ENCODE measurements at regions not wholly inside any gene's neighbourhood (a gene's known extent, or its start where the extent isn't known, plus 50 kb on each side); places are given as distances from the start of the nearest gene placed in this dataset.

- Histone ChIP-seq H3K79me2 (ENCODE audit: control insufficient read depth, insufficient read depth, low read length) (no peaks in the 10 kb centered on the region), H2AFZ (ENCODE audit: low read depth, low read length) (no peak overlapping the region), H4K20me1 (replicated peaks; ENCODE audit: control insufficient read depth, extremely low read depth, insufficient read depth, low read length) (no peaks in the 10 kb centered on the region), H3K4me3 (replicated peaks in 1 of 3; ENCODE audit: insufficient read depth in 1 of 3, low read depth in 1 of 3, low read length in 3 of 3) (no peak overlapping the region), H3K4me1 (ENCODE audit: control insufficient read depth, extremely low read depth, insufficient read depth, low read length) (peaks cover 2% of the 10 kb centered on the region), H3K9me3 (replicated peaks; ENCODE audit: control insufficient read depth, insufficient read depth, low read length) (no peaks in the 10 kb centered on the region), H3K27me3 (ENCODE audit: control insufficient read depth in 2 of 2, insufficient read depth in 2 of 2, low read length in 2 of 2) (no peaks in the 10 kb centered on the region), H3K9me1 (replicated peaks; ENCODE audit: control insufficient read depth, extremely low read depth, insufficient read depth, low read length) (no peaks in the 10 kb centered on the region), H3K27ac (ENCODE audit: insufficient read depth, low read depth, low read length) (no peak overlapping the region), H3K4me2 (ENCODE audit: insufficient read depth, low read length) (no peak overlapping the region), H3K9ac (replicated peaks; ENCODE audit: extremely low read depth, insufficient read depth, low read length) (no peak overlapping the region), H3K36me3 (ENCODE audit: control insufficient read depth in 2 of 2, extremely low read depth in 1 of 2, insufficient read depth in 2 of 2, low read length in 2 of 2) (no peaks in the 10 kb centered on the region)
- TF ChIP-seq EZH2 (IDR thresholded peaks at IDR 0.05; ENCODE audit: borderline replicate concordance, low read depth, low read length, severe bottlenecking) (no peak), POLR2AphosphoS5 (IDR thresholded peaks at IDR 0.05; ENCODE audit: insufficient read depth, low read depth, low read length) (no peak), MAX (IDR thresholded peaks at IDR 0.05; ENCODE audit: insufficient read depth, insufficient read length) (no peak), JUN (IDR thresholded peaks at IDR 0.05; ENCODE audit: borderline replicate concordance, insufficient read depth, insufficient read length, low read depth) (no peak), POLR2A (IDR thresholded peaks at IDR 0.05; ENCODE audit: low read depth, low read length) (no peak), GATA2 (IDR thresholded peaks at IDR 0.05; ENCODE audit: insufficient read depth, insufficient read length, low read depth, low read length) (no peak), CTCF (IDR thresholded peaks at IDR 0.05; ENCODE audit: extremely low read depth in 1 of 2, insufficient read depth in 1 of 2, low read depth in 1 of 2, low read length in 2 of 2) (no peak), MYC (IDR thresholded peaks at IDR 0.05; ENCODE audit: low read depth, low read length) (no peak), FOS (IDR thresholded peaks at IDR 0.05; ENCODE audit: borderline replicate concordance, insufficient read depth, low read length) (no peak)
- FAIRE-seq: no peak
- intact Hi-C loops (cut with micrococcal nuclease): no loop called here
- DNase-seq (ENCODE audit: low read depth, low spot score): no peak
- no TSS peak for BruUV-seq (replicated peaks)
- ChIA-PET POLR2A (no interaction called here), CTCF (interaction anchor here (2.6 to 6.3 kb wide), 2 partner anchors 10 to 54 kb away, joined by 7 to 48 read pairs; no protein-coding TSS in a partner anchor)
- dilution Hi-C loops (cut with MboI; ENCODE audit: extremely low pct_ligation_motif_present, low sequenced_read_pairs): no loop called here
These were observed 437.8 kb downstream of the DYNC2H1 start for GRCh38 chr11:103547024-103547423.
